H1 (cell line): ENCODE measurements at regions not wholly inside any gene's neighbourhood (a gene's known extent, or its start where the extent isn't known, plus 50 kb on each side); places are given as distances from the start of the nearest gene placed in this dataset.

Experiments
- CTCF ChIA-PET: fragments of 300-600 bp; sonication (Branson Sonifier 250); formaldehyde crosslinking; loops from one replicate; lab custom pipeline; 2021; ENCODE audit not compliant: partially characterized antibody; lab: Charles Lee
- POLR2A ChIA-PET: fragments of 300-600 bp; sonication (Branson Sonifier 250); formaldehyde crosslinking; loops from one replicate; lab custom pipeline; 2021; ENCODE audit warnings: inconsistent platforms; ENCODE audit not compliant: partially characterized antibody; lab: Charles Lee
- DNase-seq, 2 experiments: peaks; one replicate each; pipeline versions ENCODE4 v3.0.0 to v3.0.0-alpha.2; 2010 to 2022; ENCODE audit warnings: low spot score in 2 of 2, low read depth in 1 of 2, mixed read lengths in 1 of 2
- FAIRE-seq: peaks from 2 replicates; lab custom pipeline; 2011; peaks lifted over from hg19 to GRCh38; lab: Jason Lieb, UNC
- H2AFZ ChIP-seq: 2 replicates; pipeline ENCODE4 v1.8.1; 2012; ENCODE audit warnings: low read length, inconsistent platforms
- H2AK5ac ChIP-seq: 2 replicates; pipeline ENCODE4 v1.6.1; 2013; ENCODE audit warnings: low read depth, low read length
- H2BK120ac ChIP-seq: replicated peaks from 2 replicates; pipeline ENCODE3; 2013; ENCODE audit warnings: low read depth, low read length, inconsistent platforms
- H2BK12ac ChIP-seq: 2 replicates; pipeline ENCODE4 v1.6.1; 2013; ENCODE audit warnings: low read depth, low read length
- H2BK15ac ChIP-seq: 2 replicates; pipeline ENCODE4 v1.6.1; 2013; ENCODE audit warnings: low read length
- H2BK20ac ChIP-seq: 2 replicates; pipeline ENCODE4 v1.6.1; 2013; ENCODE audit warnings: low read length
- H2BK5ac ChIP-seq: 2 replicates; pipeline ENCODE4 v1.6.1; 2013; ENCODE audit warnings: low read depth, low read length
- H3K14ac ChIP-seq: 2 replicates; pipeline ENCODE4 v1.6.1; 2013; ENCODE audit warnings: inconsistent platforms; ENCODE audit not compliant: insufficient read length
- H3K18ac ChIP-seq: 2 replicates; pipeline ENCODE4 v1.6.1; 2013; ENCODE audit warnings: low read length; ENCODE audit errors: extremely low read depth
- H3K23ac ChIP-seq: 2 replicates; pipeline ENCODE4 v1.6.1; 2013; ENCODE audit warnings: inconsistent platforms; ENCODE audit not compliant: insufficient read length
- H3K23me2 ChIP-seq: 2 replicates; pipeline ENCODE4 v1.6.1; 2013; ENCODE audit warnings: low read depth, low read length
- H3K27ac ChIP-seq: 2 replicates; pipeline ENCODE4 v1.6.1; 2011; ENCODE audit warnings: low read depth, low read length, inconsistent platforms
- H3K27me3 ChIP-seq, 4 experiments: replicated peaks in 1 of 4; 1 replicate in 1 of 4; 2 replicates in 3 of 4; pipeline versions ENCODE4 v1.6.1 to v1.8.1; 2011 to 2013; ENCODE audit warnings: low read length in 3 of 4, mild to moderate bottlenecking in 3 of 4, inconsistent platforms in 2 of 4, mixed read lengths in 2 of 4, moderate library complexity in 1 of 4; ENCODE audit not compliant: control insufficient read depth in 3 of 4, insufficient read depth in 3 of 4; ENCODE audit errors: extremely low read depth in 1 of 4
- H3K36me3 ChIP-seq, 4 experiments: 2 replicates each; pipeline versions ENCODE4 v1.6.1 to v1.8.1; 2011 to 2013; ENCODE audit warnings: mild to moderate bottlenecking in 4 of 4, low read length in 3 of 4, moderate library complexity in 2 of 4, control low read depth in 1 of 4, inconsistent platforms in 1 of 4; ENCODE audit not compliant: insufficient read depth in 4 of 4, control insufficient read depth in 2 of 4
- H3K4ac ChIP-seq: replicated peaks from 2 replicates; pipeline ENCODE3; 2013; ENCODE audit warnings: low read length, low read depth, mixed read lengths, inconsistent platforms; ENCODE audit not compliant: insufficient read length
- H3K4me1 ChIP-seq, 4 experiments: replicated peaks in 1 of 4; 1 replicate in 1 of 4; 2 replicates in 3 of 4; pipeline versions ENCODE4 v1.6.1 to v1.8.1; 2011 to 2013; ENCODE audit warnings: low read length in 3 of 4, inconsistent platforms in 2 of 4, mixed read lengths in 1 of 4; ENCODE audit not compliant: insufficient read depth in 4 of 4, control insufficient read depth in 3 of 4
- H3K4me2 ChIP-seq, 2 experiments: 2 replicates each; pipeline versions ENCODE4 v1.6.1 to v1.8.1; 2011 to 2013; ENCODE audit warnings: low read depth in 2 of 2, low read length in 2 of 2, control low read depth in 1 of 2, inconsistent platforms in 1 of 2, mild to moderate bottlenecking in 1 of 2; ENCODE audit not compliant: insufficient read depth in 1 of 2
- H3K4me3 ChIP-seq, 4 experiments: fragments of 200-600, 300-600 bp in 1 of 4; sonication (generic), shearing (Covaris generic), sonication (Bioruptor Twin) in 1 of 4; 2 replicates each; pipeline versions ENCODE4 v1.5.1 to v1.8.1; 2011 to 2016; ENCODE audit warnings: low read length in 4 of 4, low read depth in 3 of 4, control low read depth in 2 of 4, inconsistent platforms in 2 of 4, mild to moderate bottlenecking in 2 of 4, mixed read lengths in 1 of 4, moderate library complexity in 1 of 4; ENCODE audit not compliant: insufficient read depth in 2 of 4; ENCODE audit errors: extremely low read depth in 1 of 4
- H3K56ac ChIP-seq: replicated peaks from 2 replicates; pipeline ENCODE3; 2013; ENCODE audit warnings: low read depth, mild to moderate bottlenecking, mixed read lengths, low read length, inconsistent platforms; ENCODE audit not compliant: insufficient read length
- H3K79me1 ChIP-seq: 2 replicates; pipeline ENCODE4 v1.6.1; 2013; ENCODE audit warnings: low read depth, low read length, control low read depth
- H3K79me2 ChIP-seq, 2 experiments: 2 replicates each; pipeline versions ENCODE4 v1.6.1 to v1.8.1; 2012 to 2013; ENCODE audit warnings: low read length in 2 of 2, mild to moderate bottlenecking in 2 of 2, inconsistent platforms in 1 of 2; ENCODE audit not compliant: insufficient read depth in 2 of 2, control insufficient read depth in 1 of 2
- H3K9ac ChIP-seq, 4 experiments: replicated peaks in 1 of 4; 1 replicate in 1 of 4; 2 replicates in 3 of 4; pipeline versions ENCODE4 v1.6.1 to v1.8.1; 2011 to 2013; ENCODE audit warnings: low read depth in 3 of 4, low read length in 3 of 4, control low read depth in 2 of 4, mild to moderate bottlenecking in 2 of 4, moderate library complexity in 2 of 4, inconsistent platforms in 1 of 4; ENCODE audit errors: extremely low read depth in 1 of 4
- H3K9me3 ChIP-seq, 2 experiments: 2 replicates each; pipeline versions ENCODE4 v1.6.1 to v1.8.1; 2012 to 2013; ENCODE audit warnings: mild to moderate bottlenecking in 2 of 2, moderate library complexity in 2 of 2, control low read depth in 1 of 2, inconsistent platforms in 1 of 2, low read depth in 1 of 2, low read length in 1 of 2, mixed read lengths in 1 of 2; ENCODE audit not compliant: insufficient read depth in 2 of 2
- H4K20me1 ChIP-seq, 2 experiments: replicated peaks in 1 of 2; 2 replicates each; pipeline versions ENCODE3 to v1.8.1; 2011 to 2013; ENCODE audit warnings: inconsistent platforms in 2 of 2, low read length in 2 of 2, mild to moderate bottlenecking in 1 of 2; ENCODE audit not compliant: insufficient read depth in 2 of 2, control insufficient read depth in 1 of 2
- H4K5ac ChIP-seq: 2 replicates; pipeline ENCODE4 v1.6.1; 2013; ENCODE audit warnings: low read length, low read depth, mixed read lengths, inconsistent platforms; ENCODE audit not compliant: insufficient read length
- H4K8ac ChIP-seq: 2 replicates; pipeline ENCODE4 v1.8.0; 2013; ENCODE audit warnings: mild to moderate bottlenecking, moderate library complexity, low read length, inconsistent platforms; ENCODE audit not compliant: insufficient read depth; ENCODE audit errors: extremely low read depth
- H4K91ac ChIP-seq: replicated peaks from 2 replicates; pipeline ENCODE3; 2013; ENCODE audit warnings: low read length, mixed read lengths, inconsistent platforms; ENCODE audit not compliant: insufficient read length
- CBX5 ChIP-seq: fragments of 300-800, 300-1000 bp; sonication (generic); IDR thresholded peaks from 2 replicates; pipeline ENCODE4 v1.7.1; 2016; ENCODE audit warnings: antibody characterized with exemption, low read length, low read depth
- CBX8 ChIP-seq: fragments of 300-800, 300-1000 bp; sonication (generic); IDR thresholded peaks from 2 replicates; pipeline ENCODE4 v1.7.1; 2016; ENCODE audit warnings: low read depth, low read length, borderline replicate concordance
- CHD1 ChIP-seq: IDR thresholded peaks from 2 replicates; pipeline ENCODE4 v1.6.1; 2012; ENCODE audit warnings: low read depth, low read length, improper control_type of control experiment
- CTBP2 ChIP-seq: IDR thresholded peaks from 2 replicates; pipeline ENCODE4 v1.7.0; 2011; ENCODE audit warnings: borderline replicate concordance, mild to moderate bottlenecking, moderate library complexity, mixed read lengths, low read length; ENCODE audit not compliant: insufficient read depth, insufficient read length
- CTCF ChIP-seq, 3 experiments: IDR thresholded peaks; 1 replicate in 2 of 3; 2 replicates in 1 of 3; pipeline versions ENCODE4 v1.5.1 to v1.6.1; 2011; ENCODE audit warnings: low read length in 3 of 3, mild to moderate bottlenecking in 3 of 3, inconsistent platforms in 2 of 3, low read depth in 1 of 3, moderate library complexity in 1 of 3; ENCODE audit not compliant: insufficient read depth in 1 of 3; ENCODE audit errors: control extremely low read depth in 1 of 3
- HDAC2 ChIP-seq, 2 experiments: fragments of 300-600 bp in 1 of 2; sonication (generic) in 1 of 2; IDR thresholded peaks; 2 replicates each; pipeline ENCODE4 v1.6.1; 2011 to 2012; ENCODE audit warnings: low read depth in 2 of 2, low read length in 2 of 2, mild to moderate bottlenecking in 2 of 2, moderate library complexity in 2 of 2, borderline replicate concordance in 1 of 2, inconsistent platforms in 1 of 2
- RFX5 ChIP-seq: IDR thresholded peaks from 2 replicates; pipeline ENCODE4 v1.6.1; 2011; ENCODE audit warnings: low read depth, low read length, improper control_type of control experiment, borderline replicate concordance
- SAP30 ChIP-seq: fragments of 300-600 bp; sonication (generic); IDR thresholded peaks from 2 replicates; pipeline ENCODE4 v1.7.1; 2012; ENCODE audit warnings: low read length, moderate library complexity, mild to moderate bottlenecking, inconsistent platforms; ENCODE audit not compliant: insufficient read depth, insufficient replicate concordance
- SIN3A ChIP-seq, 2 experiments: IDR thresholded peaks in 1 of 2; conservative IDR thresholded peaks in 1 of 2; 2 replicates each; pipeline ENCODE4 v1.6.1; 2011 to 2012; ENCODE audit warnings: low read length in 2 of 2, improper control_type of control experiment in 1 of 2, low read depth in 1 of 2, mild to moderate bottlenecking in 1 of 2
- SP2 ChIP-seq: IDR thresholded peaks from 2 replicates; pipeline ENCODE4 v1.6.1; 2012; ENCODE audit warnings: mild to moderate bottlenecking, low read length, inconsistent platforms
- SP4 ChIP-seq: IDR thresholded peaks from 2 replicates; pipeline ENCODE4 v1.6.1; 2012; ENCODE audit warnings: low read length, inconsistent platforms
- YY1 ChIP-seq: IDR thresholded peaks from 2 replicates; pipeline ENCODE4 v1.6.1; 2011; ENCODE audit warnings: low read depth, mild to moderate bottlenecking, low read length
- WGBS, 2 experiments: shearing (Covaris generic) in 1 of 2; methylation state at CpG; one replicate each; pipeline versions ENCODE4 v1.1.6 to v1.1.7; 2013 to 2015; ENCODE audit warnings: low lambda C conversion rate in 2 of 2, mixed read lengths in 2 of 2, inconsistent platforms in 1 of 2, low coverage in 1 of 2, missing lambda C conversion rate in 1 of 2; ENCODE audit not compliant: insufficient replicate concordance in 2 of 2, insufficient coverage in 1 of 2, insufficient read length in 1 of 2; ENCODE audit errors: extremely low coverage in 1 of 2, missing lambda C conversion rate in 1 of 2; 5-methylcytosine and 5-hydroxymethylcytosine counted together

GRCh38 chr3:145116769-145117168 is 1044.2 kb downstream of the PLOD2 start:
- no peak overlapping the region for H2BK15ac ChIP-seq
- H3K4me3 ChIP-seq = no peak overlapping the region
- H3K4ac ChIP-seq = no peak overlapping the region
- no peaks in the 10 kb centered on the region for H3K27me3 ChIP-seq
- no peak for FAIRE-seq
- H2BK12ac ChIP-seq = no peak overlapping the region
- CTCF ChIA-PET = interaction anchor here (1.1 kb wide), 1 partner anchor 30 kb away, joined by 3 read pairs; no protein-coding TSS in a partner anchor
- no peak overlapping the region for H3K9ac ChIP-seq
- no peaks in the 10 kb centered on the region for H3K79me2 ChIP-seq
- no peaks in the 10 kb centered on the region for H3K9me3 ChIP-seq
- H3K23ac ChIP-seq = no peak overlapping the region
- no peak overlapping the region for H3K14ac ChIP-seq
- H3K36me3 ChIP-seq = no peaks in the 10 kb centered on the region
- no peak overlapping the region for H2AFZ ChIP-seq
- no peak for DNase-seq
- H2BK20ac ChIP-seq = no peak overlapping the region
- WGBS, 2 experiments = 80% methylated on average over 4 of the region's 4 CpGs; no CpG with 5 or more reads in 1 of the 2 experiments
- no peak overlapping the region for H4K5ac ChIP-seq
- H2BK5ac ChIP-seq = no peak overlapping the region
- H4K20me1 ChIP-seq = no peaks in the 10 kb centered on the region
- H2BK120ac ChIP-seq = no peak overlapping the region
- no peaks in the 10 kb centered on the region for H3K79me1 ChIP-seq
- no peak overlapping the region for H4K91ac ChIP-seq
- no peak overlapping the region for H2AK5ac ChIP-seq
- H3K27ac ChIP-seq = no peak overlapping the region
- no peak overlapping the region for H3K56ac ChIP-seq
- H3K4me1 ChIP-seq = peaks cover 0 to 3% (median 0%) of the 10 kb centered on the region in 4 experiments; a peak in 1 of 7 replicates
- no peak overlapping the region for H3K18ac ChIP-seq
- H3K23me2 ChIP-seq = no peaks in the 10 kb centered on the region
- POLR2A ChIA-PET = no interaction called here
- H4K8ac ChIP-seq = no peak overlapping the region
- no peak overlapping the region for H3K4me2 ChIP-seq
- TF ChIP-seq SAP30 = no peak
- TF ChIP-seq SIN3A (conservative IDR thresholded peaks at IDR 0.05 in 1 of 2, IDR thresholded peaks at IDR 0.05 in 1 of 2; ENCODE audit: low read depth in 1 of 2, low read length in 2 of 2) = no peak
- TF ChIP-seq YY1 = no peak
- no peak for TF ChIP-seq SP4
- no peak for TF ChIP-seq CHD1
- TF ChIP-seq HDAC2 (IDR thresholded peaks at IDR 0.05; ENCODE audit: borderline replicate concordance in 1 of 2, low read depth in 2 of 2, low read length in 2 of 2) = no peak
- no peak for TF ChIP-seq CBX5
- no peak for TF ChIP-seq RFX5
- no peak for TF ChIP-seq CTBP2
- no peak for TF ChIP-seq CTCF (IDR thresholded peaks at IDR 0.05; ENCODE audit: control extremely low read depth in 1 of 3, insufficient read depth in 1 of 3, low read depth in 1 of 3, low read length in 3 of 3)
- no peak for TF ChIP-seq CBX8
- TF ChIP-seq SP2 = no peak
